HepG2 (cell line): ENCODE measurements at regions not wholly inside any gene's neighbourhood (a gene's known extent, or its start where the extent isn't known, plus 50 kb on each side); places are given as distances from the start of the nearest gene placed in this dataset.

ENCODE experiments used
- JUNB ChIP-seq: sonication (generic); formaldehyde crosslinking; IDR thresholded peaks from 2 replicates; pipeline ENCODE4 v1.8.0; 2022; ENCODE audit warnings: missing genetic modification reagents, mild to moderate bottlenecking, borderline replicate concordance
- POLR2AphosphoS5 ChIP-seq: IDR thresholded peaks from 2 replicates; pipeline ENCODE4 v1.6.1; 2012; ENCODE audit warnings: low read depth, low read length
- TF ChIP-seq, protein P1 (sequence below): sonication (generic); formaldehyde crosslinking; IDR thresholded peaks from 2 replicates; pipeline ENCODE4 v1.8.0; 2022; ENCODE audit warnings: missing genetic modification reagents, mild to moderate bottlenecking, borderline replicate concordance

DNA sequence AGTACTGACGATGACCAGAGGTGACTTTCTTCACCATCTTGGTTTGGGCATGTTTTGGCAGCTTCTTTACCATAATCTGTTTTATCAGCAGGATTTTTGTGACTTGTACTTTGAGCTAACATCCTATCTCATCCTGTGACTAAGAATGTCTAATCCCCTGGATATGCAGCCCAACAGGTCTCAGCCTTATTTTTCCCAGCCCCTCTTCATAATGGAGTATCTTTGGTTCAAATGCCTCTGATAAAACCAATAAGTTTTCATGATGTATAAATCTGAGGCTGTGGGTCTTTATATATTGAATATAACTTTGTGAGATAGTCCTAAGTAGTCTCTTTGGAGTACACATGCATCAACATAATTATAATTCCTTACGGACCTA, 186.9 kb upstream of the WSB1 start:
- TF ChIP-seq, protein P1, sequence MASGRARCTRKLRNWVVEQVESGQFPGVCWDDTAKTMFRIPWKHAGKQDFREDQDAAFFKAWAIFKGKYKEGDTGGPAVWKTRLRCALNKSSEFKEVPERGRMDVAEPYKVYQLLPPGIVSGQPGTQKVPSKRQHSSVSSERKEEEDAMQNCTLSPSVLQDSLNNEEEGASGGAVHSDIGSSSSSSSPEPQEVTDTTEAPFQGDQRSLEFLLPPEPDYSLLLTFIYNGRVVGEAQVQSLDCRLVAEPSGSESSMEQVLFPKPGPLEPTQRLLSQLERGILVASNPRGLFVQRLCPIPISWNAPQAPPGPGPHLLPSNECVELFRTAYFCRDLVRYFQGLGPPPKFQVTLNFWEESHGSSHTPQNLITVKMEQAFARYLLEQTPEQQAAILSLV (CRISPR knock-in tag), result no peak
- TF ChIP-seq POLR2AphosphoS5 (no peak), JUNB (CRISPR knock-in tag) (no peak)
